ENCODE measurements at regions not wholly inside any gene's neighbourhood (a gene's known extent, or its start where the extent isn't known, plus 50 kb on each side); places are given as distances from the start of the nearest gene placed in this dataset.

- no peaks in the 10 kb centered on the region for H3K36me3 ChIP-seq
- no peak for DNase-seq
- no peaks in the 10 kb centered on the region for H3K4me1 ChIP-seq
- TF ChIP-seq CTCF (IDR thresholded peaks at IDR 0.05; ENCODE audit: low read depth, low read length), result no peak
- H3K4me3 ChIP-seq (ENCODE audit: low read depth, low read length), result no peak overlapping the region
- H3K27me3 ChIP-seq, result no peaks in the 10 kb centered on the region
- no peaks in the 10 kb centered on the region for H3K9me3 ChIP-seq
These were observed 342.5 kb upstream of the C16orf82 start for GRCh38 chr16:26724189-26724588.

- no peaks in the 10 kb centered on the region for H3K4me1 ChIP-seq
These were observed 338.9 kb upstream of the C16orf82 start for GRCh38 chr16:26727848-26728247.

GRCh38 chr16:26729951-26730541 is 336.7 kb upstream of the C16orf82 start:
- no peaks in the 10 kb centered on the region; the same call in 1 of the 2 replicates for H3K9me3 ChIP-seq
- no peak for TF ChIP-seq CTCF (IDR thresholded peaks at IDR 0.05; ENCODE audit: low read depth, low read length)
- no peak for DNase-seq

More at GRCh38 chr16:26727848-26728247, 338.9 kb upstream of the C16orf82 start:
- no peak for TF ChIP-seq CTCF (IDR thresholded peaks at IDR 0.05; ENCODE audit: low read depth, low read length)
- Histone ChIP-seq H3K36me3 (no peaks in the 10 kb centered on the region), H3K4me3 (ENCODE audit: low read depth, low read length) (no peak overlapping the region), H3K27me3 (no peaks in the 10 kb centered on the region), H3K9me3 (no peaks in the 10 kb centered on the region; the same call in 1 of the 2 replicates)
- no peak for DNase-seq

GRCh38 chr16:26731729-26732128 is 335.0 kb upstream of the C16orf82 start:
- Histone ChIP-seq H3K36me3 (no peaks in the 10 kb centered on the region), H3K9me3 (no peaks in the 10 kb centered on the region; the same call in 1 of the 2 replicates), H3K27me3 (no peaks in the 10 kb centered on the region), H3K4me1 (no peaks in the 10 kb centered on the region), H3K4me3 (ENCODE audit: low read depth, low read length) (no peak overlapping the region)
- no peak for DNase-seq
- TF ChIP-seq CTCF (IDR thresholded peaks at IDR 0.05; ENCODE audit: low read depth, low read length), result no peak

More at GRCh38 chr16:26729951-26730541, 336.7 kb upstream of the C16orf82 start:
- no peak overlapping the region for H3K4me3 ChIP-seq (ENCODE audit: low read depth, low read length)
- H3K4me1 ChIP-seq, result no peaks in the 10 kb centered on the region
- H3K27me3 ChIP-seq, result no peaks in the 10 kb centered on the region
- H3K36me3 ChIP-seq, result no peaks in the 10 kb centered on the region

- DNase-seq, result no peak
- no peak overlapping the region for H3K4me3 ChIP-seq (ENCODE audit: low read depth, low read length)
- no peaks in the 10 kb centered on the region for H3K27me3 ChIP-seq
- H3K4me1 ChIP-seq, result no peaks in the 10 kb centered on the region
- TF ChIP-seq CTCF (IDR thresholded peaks at IDR 0.05; ENCODE audit: low read depth, low read length), result no peak
- H3K9me3 ChIP-seq, result no peaks in the 10 kb centered on the region; the same call in 1 of the 2 replicates
- no peaks in the 10 kb centered on the region for H3K36me3 ChIP-seq
These were observed 333.0 kb upstream of the C16orf82 start for GRCh38 chr16:26733710-26734109.

GRCh38 chr16:26735521-26735920 is 331.2 kb upstream of the C16orf82 start:
- no peak for TF ChIP-seq CTCF (IDR thresholded peaks at IDR 0.05; ENCODE audit: low read depth, low read length)
- no peak for DNase-seq
- H3K4me3 ChIP-seq (ENCODE audit: low read depth, low read length), result no peak overlapping the region
- H3K4me1 ChIP-seq, result no peaks in the 10 kb centered on the region
- no peaks in the 10 kb centered on the region; the same call in 1 of the 2 replicates for H3K9me3 ChIP-seq
- H3K27me3 ChIP-seq, result no peaks in the 10 kb centered on the region
- no peaks in the 10 kb centered on the region for H3K36me3 ChIP-seq
